ENCODE measurements at regions not wholly inside any gene's neighbourhood (a gene's known extent, or its start where the extent isn't known, plus 50 kb on each side); places are given as distances from the start of the nearest gene placed in this dataset.

DNA sequence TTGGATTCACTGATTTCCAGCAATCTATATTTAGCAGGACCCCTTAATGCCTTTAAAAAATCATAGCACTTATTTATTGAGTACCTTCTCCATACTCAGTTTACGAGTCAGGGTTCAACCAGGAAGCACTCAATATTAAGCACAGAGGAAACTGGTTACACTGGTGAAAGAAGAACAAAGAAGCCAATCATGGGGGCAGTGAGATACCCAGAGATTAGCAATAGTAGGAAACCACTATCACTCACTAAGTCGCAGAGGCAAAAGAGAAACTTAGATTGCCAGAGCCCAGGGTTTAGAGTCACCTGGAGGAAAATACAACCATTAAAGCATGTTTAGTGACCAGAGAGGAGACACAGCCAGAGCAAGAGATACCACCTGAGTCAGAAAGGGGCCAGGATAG is 670.5 kb upstream of the USP24 start:
- no peak overlapping the region for H3K4ac ChIP-seq (ENCODE audit: low read length)
- H3K27ac ChIP-seq (replicated peaks; ENCODE audit: low read length): no peak overlapping the region
- no peaks in the 10 kb centered on the region for H3K9me3 ChIP-seq (replicated peaks in 1 of 2; ENCODE audit: control insufficient read depth in 2 of 2, insufficient read depth in 1 of 2, low read depth in 1 of 2, low read length in 2 of 2)
- no CpG with 5 or more reads among the region's 2 CpGs for WGBS, 2 donors (ENCODE audit: extremely low coverage in 2 of 2, insufficient read length in 2 of 2, insufficient replicate concordance in 1 of 2)
- H4K8ac ChIP-seq (ENCODE audit: low read depth, low read length): peak overlapping the region; percentile 31
- H3K14ac ChIP-seq (ENCODE audit: low read length): no peak overlapping the region
- H4K91ac ChIP-seq (ENCODE audit: low read depth, low read length, poor library complexity): no peak overlapping the region
- no peaks in the 10 kb centered on the region for H3K27me3 ChIP-seq (ENCODE audit: control insufficient read depth in 3 of 3, insufficient read depth in 3 of 3, low read depth in 1 of 3, low read length in 3 of 3)
- no peak for DNase-seq (ENCODE audit: low spot score)
- H3K18ac ChIP-seq (ENCODE audit: low read length): peak overlapping the region; percentile 34
- H3K23ac ChIP-seq (ENCODE audit: low read depth, low read length, poor library complexity): no peak overlapping the region
- H2BK120ac ChIP-seq (ENCODE audit: low read depth, low read length): no peak overlapping the region
- no peak overlapping the region for H2AK5ac ChIP-seq (ENCODE audit: low read depth, low read length)
- no peaks in the 10 kb centered on the region for H3K36me3 ChIP-seq (replicated peaks in 1 of 2; ENCODE audit: control insufficient read depth in 2 of 2, insufficient read depth in 2 of 2, low read length in 2 of 2)
- no peak overlapping the region for H3K9ac ChIP-seq (ENCODE audit: low read depth, low read length, poor library complexity)
- H2BK15ac ChIP-seq (ENCODE audit: low read length): no peak overlapping the region
- H3K4me2 ChIP-seq (ENCODE audit: insufficient read depth, low read length, poor library complexity, severe bottlenecking): no peak overlapping the region
- H2BK12ac ChIP-seq (ENCODE audit: low read length): no peak overlapping the region
- H3K4me3 ChIP-seq (ENCODE audit: low read length in 2 of 2): no peak overlapping the region
- no peaks in the 10 kb centered on the region for H3K4me1 ChIP-seq (ENCODE audit: control insufficient read depth in 2 of 2, insufficient read depth in 1 of 2, low read depth in 1 of 2, low read length in 2 of 2)
- H2BK5ac ChIP-seq (ENCODE audit: low read length): no peak overlapping the region
- H3K79me1 ChIP-seq (ENCODE audit: low read depth, low read length): no peaks in the 10 kb centered on the region
- no peak overlapping the region for H2AFZ ChIP-seq (ENCODE audit: low read length)

GRCh38 chr1:55882931-55883330 is 667.8 kb upstream of the USP24 start:
- no CpG with 5 or more reads among the region's 6 CpGs for WGBS, 2 donors (ENCODE audit: extremely low coverage in 2 of 2, insufficient read length in 2 of 2, insufficient replicate concordance in 1 of 2)
- H3K18ac ChIP-seq (ENCODE audit: low read length): no peak overlapping the region
- H3K14ac ChIP-seq (ENCODE audit: low read length): no peak overlapping the region
- H3K79me1 ChIP-seq (ENCODE audit: low read depth, low read length): no peaks in the 10 kb centered on the region
- H3K9me3 ChIP-seq (replicated peaks in 1 of 2; ENCODE audit: control insufficient read depth in 2 of 2, insufficient read depth in 1 of 2, low read depth in 1 of 2, low read length in 2 of 2): no peaks in the 10 kb centered on the region
- H2AK5ac ChIP-seq (ENCODE audit: low read depth, low read length): no peak overlapping the region
- no peak overlapping the region for H2AFZ ChIP-seq (ENCODE audit: low read length)
- no peak overlapping the region for H2BK15ac ChIP-seq (ENCODE audit: low read length)
- H2BK5ac ChIP-seq (ENCODE audit: low read length): no peak overlapping the region
- no peak for DNase-seq (ENCODE audit: low spot score)
- H3K4ac ChIP-seq (ENCODE audit: low read length): no peak overlapping the region
- H3K9ac ChIP-seq (ENCODE audit: low read depth, low read length, poor library complexity): no peak overlapping the region
- H3K4me2 ChIP-seq (ENCODE audit: insufficient read depth, low read length, poor library complexity, severe bottlenecking): no peak overlapping the region
- H4K8ac ChIP-seq (ENCODE audit: low read depth, low read length): no peak overlapping the region
- no peak overlapping the region for H2BK12ac ChIP-seq (ENCODE audit: low read length)
- H3K4me3 ChIP-seq (ENCODE audit: low read length in 2 of 2): no peak overlapping the region
- no peak overlapping the region for H2BK120ac ChIP-seq (ENCODE audit: low read depth, low read length)
- H3K4me1 ChIP-seq (ENCODE audit: control insufficient read depth in 2 of 2, insufficient read depth in 1 of 2, low read depth in 1 of 2, low read length in 2 of 2): no peaks in the 10 kb centered on the region
- H3K27ac ChIP-seq (replicated peaks; ENCODE audit: low read length): no peak overlapping the region
- H3K27me3 ChIP-seq (ENCODE audit: control insufficient read depth in 3 of 3, insufficient read depth in 3 of 3, low read depth in 1 of 3, low read length in 3 of 3): no peaks in the 10 kb centered on the region
- H4K91ac ChIP-seq (ENCODE audit: low read depth, low read length, poor library complexity): no peak overlapping the region
- no peaks in the 10 kb centered on the region for H3K36me3 ChIP-seq (replicated peaks in 1 of 2; ENCODE audit: control insufficient read depth in 2 of 2, insufficient read depth in 2 of 2, low read length in 2 of 2)
- no peak overlapping the region for H3K23ac ChIP-seq (ENCODE audit: low read depth, low read length, poor library complexity)

- no peak overlapping the region for H2AFZ ChIP-seq (ENCODE audit: low read length)
- H3K23ac ChIP-seq (ENCODE audit: low read depth, low read length, poor library complexity): no peak overlapping the region
- H2BK120ac ChIP-seq (ENCODE audit: low read depth, low read length): no peak overlapping the region
- H3K4me3 ChIP-seq (ENCODE audit: low read length in 2 of 2): no peak overlapping the region
- H2BK12ac ChIP-seq (ENCODE audit: low read length): no peak overlapping the region
- no peaks in the 10 kb centered on the region for H3K36me3 ChIP-seq (replicated peaks in 1 of 2; ENCODE audit: control insufficient read depth in 2 of 2, insufficient read depth in 2 of 2, low read length in 2 of 2)
- H3K18ac ChIP-seq (ENCODE audit: low read length): no peak overlapping the region
- WGBS, 2 donors (ENCODE audit: extremely low coverage in 2 of 2, insufficient read length in 2 of 2, insufficient replicate concordance in 1 of 2): no CpG with 5 or more reads among the region's 11 CpGs
- no peak overlapping the region for H3K4me2 ChIP-seq (ENCODE audit: insufficient read depth, low read length, poor library complexity, severe bottlenecking)
- H3K27ac ChIP-seq (replicated peaks; ENCODE audit: low read length): no peak overlapping the region
- no peaks in the 10 kb centered on the region for H3K79me1 ChIP-seq (ENCODE audit: low read depth, low read length)
- no peak overlapping the region for H2BK15ac ChIP-seq (ENCODE audit: low read length)
- no peak for DNase-seq (ENCODE audit: low spot score)
- H3K9me3 ChIP-seq (replicated peaks in 1 of 2; ENCODE audit: control insufficient read depth in 2 of 2, insufficient read depth in 1 of 2, low read depth in 1 of 2, low read length in 2 of 2): no peaks in the 10 kb centered on the region
- H3K4ac ChIP-seq (ENCODE audit: low read length): no peak overlapping the region
- H2BK5ac ChIP-seq (ENCODE audit: low read length): no peak overlapping the region
- no peak overlapping the region for H2AK5ac ChIP-seq (ENCODE audit: low read depth, low read length)
- no peak overlapping the region for H3K9ac ChIP-seq (ENCODE audit: low read depth, low read length, poor library complexity)
- H4K8ac ChIP-seq (ENCODE audit: low read depth, low read length): no peak overlapping the region
- H4K91ac ChIP-seq (ENCODE audit: low read depth, low read length, poor library complexity): no peak overlapping the region
- no peak overlapping the region for H3K14ac ChIP-seq (ENCODE audit: low read length)
- no peaks in the 10 kb centered on the region for H3K27me3 ChIP-seq (ENCODE audit: control insufficient read depth in 3 of 3, insufficient read depth in 3 of 3, low read depth in 1 of 3, low read length in 3 of 3)
- H3K4me1 ChIP-seq (ENCODE audit: control insufficient read depth in 2 of 2, insufficient read depth in 1 of 2, low read depth in 1 of 2, low read length in 2 of 2): no peaks in the 10 kb centered on the region
Measured at GRCh38 chr1:55879346-55879745, 664.2 kb upstream of the USP24 start.

- no peaks in the 10 kb centered on the region for H3K79me1 ChIP-seq (ENCODE audit: low read depth, low read length)
- H3K14ac ChIP-seq (ENCODE audit: low read length): no peak overlapping the region
- no peak overlapping the region for H4K91ac ChIP-seq (ENCODE audit: low read depth, low read length, poor library complexity)
- H3K23ac ChIP-seq (ENCODE audit: low read depth, low read length, poor library complexity): no peak overlapping the region
- H2AFZ ChIP-seq (ENCODE audit: low read length): no peak overlapping the region
- no peaks in the 10 kb centered on the region for H3K4me1 ChIP-seq (ENCODE audit: control insufficient read depth in 2 of 2, insufficient read depth in 1 of 2, low read depth in 1 of 2, low read length in 2 of 2)
- DNase-seq (ENCODE audit: low spot score): no peak
- no peak overlapping the region for H2BK120ac ChIP-seq (ENCODE audit: low read depth, low read length)
- H3K27me3 ChIP-seq (ENCODE audit: control insufficient read depth in 3 of 3, insufficient read depth in 3 of 3, low read depth in 1 of 3, low read length in 3 of 3): no peaks in the 10 kb centered on the region
- no peak overlapping the region for H3K27ac ChIP-seq (replicated peaks; ENCODE audit: low read length)
- H3K4me3 ChIP-seq (ENCODE audit: low read length in 2 of 2): no peak overlapping the region
- no peak overlapping the region for H3K18ac ChIP-seq (ENCODE audit: low read length)
- no peak overlapping the region for H2AK5ac ChIP-seq (ENCODE audit: low read depth, low read length)
- H3K9me3 ChIP-seq (replicated peaks in 1 of 2; ENCODE audit: control insufficient read depth in 2 of 2, insufficient read depth in 1 of 2, low read depth in 1 of 2, low read length in 2 of 2): no peaks in the 10 kb centered on the region
- H4K8ac ChIP-seq (ENCODE audit: low read depth, low read length): no peak overlapping the region
- no peak overlapping the region for H2BK15ac ChIP-seq (ENCODE audit: low read length)
- WGBS, 2 donors (ENCODE audit: extremely low coverage in 2 of 2, insufficient read length in 2 of 2, insufficient replicate concordance in 1 of 2): no CpG with 5 or more reads among the region's 6 CpGs
- no peak overlapping the region for H2BK12ac ChIP-seq (ENCODE audit: low read length)
- no peak overlapping the region for H3K4ac ChIP-seq (ENCODE audit: low read length)
- no peak overlapping the region for H3K9ac ChIP-seq (ENCODE audit: low read depth, low read length, poor library complexity)
- H2BK5ac ChIP-seq (ENCODE audit: low read length): no peak overlapping the region
- H3K36me3 ChIP-seq (replicated peaks in 1 of 2; ENCODE audit: control insufficient read depth in 2 of 2, insufficient read depth in 2 of 2, low read length in 2 of 2): no peaks in the 10 kb centered on the region
- H3K4me2 ChIP-seq (ENCODE audit: insufficient read depth, low read length, poor library complexity, severe bottlenecking): no peak overlapping the region
Measured at GRCh38 chr1:55877437-55878232, 662.5 kb upstream of the USP24 start.

All from neuronal stem cell (in vitro differentiated cells).